ENCODE measurements at regions not wholly inside any gene's neighbourhood (a gene's known extent, or its start where the extent isn't known, plus 50 kb on each side); places are given as distances from the start of the nearest gene placed in this dataset.

DNA sequence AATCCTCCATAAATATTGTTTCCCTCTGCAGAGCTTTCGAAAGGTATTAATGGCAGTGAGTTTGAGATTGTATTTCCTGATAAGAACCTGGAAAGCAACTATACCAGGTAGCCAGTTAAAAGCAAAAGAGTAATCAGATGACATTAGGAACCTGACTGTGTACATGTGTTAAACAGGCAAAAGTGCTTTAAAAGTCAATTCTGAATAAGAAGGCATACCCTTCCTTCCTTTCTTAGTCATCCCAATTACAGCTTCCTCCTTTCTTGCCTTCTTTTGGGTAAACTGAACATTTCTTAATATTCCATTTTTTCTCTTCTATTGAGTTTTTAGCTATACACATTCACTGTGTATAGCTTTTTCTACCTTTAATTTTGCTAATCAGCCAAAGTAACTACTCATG lies 144.7 kb downstream of the ZNF281 start:
- intact Hi-C loops (cut with micrococcal nuclease; ENCODE audit: unreplicated experiment) = no loop called here
- TF ChIP-seq, protein P1, sequence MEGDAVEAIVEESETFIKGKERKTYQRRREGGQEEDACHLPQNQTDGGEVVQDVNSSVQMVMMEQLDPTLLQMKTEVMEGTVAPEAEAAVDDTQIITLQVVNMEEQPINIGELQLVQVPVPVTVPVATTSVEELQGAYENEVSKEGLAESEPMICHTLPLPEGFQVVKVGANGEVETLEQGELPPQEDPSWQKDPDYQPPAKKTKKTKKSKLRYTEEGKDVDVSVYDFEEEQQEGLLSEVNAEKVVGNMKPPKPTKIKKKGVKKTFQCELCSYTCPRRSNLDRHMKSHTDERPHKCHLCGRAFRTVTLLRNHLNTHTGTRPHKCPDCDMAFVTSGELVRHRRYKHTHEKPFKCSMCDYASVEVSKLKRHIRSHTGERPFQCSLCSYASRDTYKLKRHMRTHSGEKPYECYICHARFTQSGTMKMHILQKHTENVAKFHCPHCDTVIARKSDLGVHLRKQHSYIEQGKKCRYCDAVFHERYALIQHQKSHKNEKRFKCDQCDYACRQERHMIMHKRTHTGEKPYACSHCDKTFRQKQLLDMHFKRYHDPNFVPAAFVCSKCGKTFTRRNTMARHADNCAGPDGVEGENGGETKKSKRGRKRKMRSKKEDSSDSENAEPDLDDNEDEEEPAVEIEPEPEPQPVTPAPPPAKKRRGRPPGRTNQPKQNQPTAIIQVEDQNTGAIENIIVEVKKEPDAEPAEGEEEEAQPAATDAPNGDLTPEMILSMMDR (IDR thresholded peaks at IDR 0.05; ENCODE audit: insufficient read depth in 1 of 2, low read depth in 1 of 2, low read length in 1 of 2, severe bottlenecking in 1 of 2, unreplicated experiment in 1 of 2) = no peak
- H3K27me3 ChIP-seq (replicated peaks; ENCODE audit: control insufficient read depth, insufficient read depth, low read length) = no peaks in the 10 kb centered on the region
- no peak overlapping the region for H3K27ac Mint-ChIP-seq (ENCODE audit: unreplicated experiment)
- H3K4me1 ChIP-seq = peaks cover 12% of the 10 kb centered on the region; the same call in 1 of the 2 replicates
- H3K36me3 Mint-ChIP-seq (ENCODE audit: insufficient read depth, unreplicated experiment) = no peaks in the 10 kb centered on the region
- H3K4me1 Mint-ChIP-seq (ENCODE audit: low read depth, unreplicated experiment) = peaks cover 9% of the 10 kb centered on the region
- BruUV-seq (replicated peaks) = no TSS peak
- H3K9me3 Mint-ChIP-seq (ENCODE audit: unreplicated experiment) = no peaks in the 10 kb centered on the region
- H3K4me3 Mint-ChIP-seq (ENCODE audit: unreplicated experiment) = no peak overlapping the region
- DNase-seq = no peak
- H3K9me3 ChIP-seq = no peaks in the 10 kb centered on the region
- ChIA-PET POLR2A (no interaction called here), CTCF (no interaction called here)
- no peaks in the 10 kb centered on the region for H3K36me3 ChIP-seq (ENCODE audit: control insufficient read depth, insufficient read depth, low read length)
- H3K4me3 ChIP-seq (ENCODE audit: low read depth, low read length) = no peak overlapping the region
- H3K27me3 Mint-ChIP-seq (ENCODE audit: insufficient read depth, unreplicated experiment) = no peaks in the 10 kb centered on the region

DNA sequence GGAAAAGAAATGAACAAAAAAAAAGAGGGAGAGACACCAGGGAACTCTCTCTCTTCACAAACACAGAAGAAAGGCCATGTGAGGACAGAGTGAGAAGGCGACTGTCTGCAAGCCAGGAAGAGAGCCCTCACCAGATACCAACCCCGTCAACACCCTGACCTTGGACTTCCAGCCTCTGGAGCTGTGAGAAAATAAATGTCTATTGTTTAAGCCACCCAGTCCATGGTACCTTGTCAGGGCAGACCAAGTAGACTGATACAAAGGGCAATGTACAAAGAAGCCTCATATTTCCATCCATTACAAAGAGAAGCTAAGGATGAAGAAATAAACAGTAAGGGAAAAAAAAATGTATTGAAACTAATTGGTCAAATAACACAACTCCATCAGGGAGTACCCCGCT lies 146.6 kb downstream of the ZNF281 start:
- no peaks in the 10 kb centered on the region for H3K9me3 ChIP-seq
- intact Hi-C loops (cut with micrococcal nuclease; ENCODE audit: unreplicated experiment) = no loop called here
- TF ChIP-seq, protein P1 (IDR thresholded peaks at IDR 0.05; ENCODE audit: insufficient read depth in 1 of 2, low read depth in 1 of 2, low read length in 1 of 2, severe bottlenecking in 1 of 2, unreplicated experiment in 1 of 2) = no peak
- no TSS peak for BruUV-seq (replicated peaks)
- peaks cover 12% of the 10 kb centered on the region; the same call in 1 of the 2 replicates for H3K4me1 ChIP-seq
- Mint-ChIP-seq H3K36me3 (ENCODE audit: insufficient read depth, unreplicated experiment) (no peaks in the 10 kb centered on the region), H3K9me3 (ENCODE audit: unreplicated experiment) (no peaks in the 10 kb centered on the region), H3K4me1 (ENCODE audit: low read depth, unreplicated experiment) (peaks cover 7% of the 10 kb centered on the region), H3K27me3 (ENCODE audit: insufficient read depth, unreplicated experiment) (no peaks in the 10 kb centered on the region), H3K4me3 (ENCODE audit: unreplicated experiment) (no peak overlapping the region), H3K27ac (ENCODE audit: unreplicated experiment) (no peak overlapping the region)
- no peaks in the 10 kb centered on the region for H3K27me3 ChIP-seq (replicated peaks; ENCODE audit: control insufficient read depth, insufficient read depth, low read length)
- no peak for DNase-seq
- no peak overlapping the region for H3K4me3 ChIP-seq (ENCODE audit: low read depth, low read length)
- H3K36me3 ChIP-seq (ENCODE audit: control insufficient read depth, insufficient read depth, low read length) = no peaks in the 10 kb centered on the region
- CTCF ChIA-PET = no interaction called here
- POLR2A ChIA-PET = no interaction called here

DNA sequence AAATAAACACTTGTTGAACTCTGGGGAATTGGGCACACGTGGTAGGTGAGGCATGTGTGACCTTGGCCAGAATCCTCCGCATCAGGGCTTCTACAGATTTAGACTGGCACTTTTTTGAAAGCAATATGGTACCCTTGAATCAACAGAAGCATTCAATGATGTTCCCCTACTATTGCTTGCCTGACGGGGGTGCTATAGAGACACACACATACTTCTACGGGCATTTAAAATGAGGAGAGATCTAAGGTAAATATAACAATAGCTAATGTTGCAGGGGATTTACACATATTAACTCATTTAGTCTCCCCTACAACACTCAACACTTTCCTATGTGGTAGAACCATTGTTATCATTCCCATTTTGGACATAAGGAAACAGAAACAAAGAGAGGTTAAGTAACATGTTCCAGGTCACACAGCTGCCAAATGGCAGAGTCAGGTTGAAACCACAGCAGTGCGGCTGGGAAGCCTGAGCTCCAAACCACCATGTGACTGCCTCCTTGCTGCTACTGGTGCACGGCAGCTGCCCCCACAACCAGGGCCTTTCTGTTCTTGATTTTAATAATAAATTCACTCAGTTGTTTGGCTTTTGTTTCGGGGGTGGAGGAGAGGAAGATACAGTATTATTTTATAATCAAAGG lies 147.4 kb downstream of the ZNF281 start:
- no peaks in the 10 kb centered on the region for H3K27me3 ChIP-seq (replicated peaks; ENCODE audit: control insufficient read depth, insufficient read depth, low read length)
- no peaks in the 10 kb centered on the region for H3K36me3 Mint-ChIP-seq (ENCODE audit: insufficient read depth, unreplicated experiment)
- no TSS peak for BruUV-seq (replicated peaks)
- intact Hi-C loops (cut with micrococcal nuclease; ENCODE audit: unreplicated experiment) = no loop called here
- no peaks in the 10 kb centered on the region for H3K27me3 Mint-ChIP-seq (ENCODE audit: insufficient read depth, unreplicated experiment)
- H3K4me1 ChIP-seq = peaks cover 5% of the 10 kb centered on the region; the same call in 1 of the 2 replicates
- no peak overlapping the region for H3K4me3 ChIP-seq (ENCODE audit: low read depth, low read length)
- ChIA-PET CTCF (no interaction called here), POLR2A (no interaction called here)
- no peaks in the 10 kb centered on the region for H3K4me1 Mint-ChIP-seq (ENCODE audit: low read depth, unreplicated experiment)
- no peak overlapping the region for H3K4me3 Mint-ChIP-seq (ENCODE audit: unreplicated experiment)
- H3K9me3 ChIP-seq = no peaks in the 10 kb centered on the region
- no peaks in the 10 kb centered on the region for H3K9me3 Mint-ChIP-seq (ENCODE audit: unreplicated experiment)
- no peak for DNase-seq
- TF ChIP-seq, protein P1 (IDR thresholded peaks at IDR 0.05; ENCODE audit: insufficient read depth in 1 of 2, low read depth in 1 of 2, low read length in 1 of 2, severe bottlenecking in 1 of 2, unreplicated experiment in 1 of 2) = no peak
- H3K36me3 ChIP-seq (ENCODE audit: control insufficient read depth, insufficient read depth, low read length) = no peaks in the 10 kb centered on the region
- no peak overlapping the region for H3K27ac Mint-ChIP-seq (ENCODE audit: unreplicated experiment)
